ENCODE measurements at regions not wholly inside any gene's neighbourhood (a gene's known extent, or its start where the extent isn't known, plus 50 kb on each side); places are given as distances from the start of the nearest gene placed in this dataset.

GRCh38 chr20:52869276-52869675 lies 102.9 kb upstream of the TSHZ2 start:
- TF ChIP-seq CTCF (IDR thresholded peaks at IDR 0.05 in 8 of 11, conservative IDR thresholded peaks at IDR 0.05 in 3 of 11) (no peak), POLR2AphosphoS5 (IDR thresholded peaks at IDR 0.05) (no peak)

All from spleen (tissue), 7 donors.